ENCODE measurements at regions not wholly inside any gene's neighbourhood (a gene's known extent, or its start where the extent isn't known, plus 50 kb on each side); places are given as distances from the start of the nearest gene placed in this dataset.

DNA sequence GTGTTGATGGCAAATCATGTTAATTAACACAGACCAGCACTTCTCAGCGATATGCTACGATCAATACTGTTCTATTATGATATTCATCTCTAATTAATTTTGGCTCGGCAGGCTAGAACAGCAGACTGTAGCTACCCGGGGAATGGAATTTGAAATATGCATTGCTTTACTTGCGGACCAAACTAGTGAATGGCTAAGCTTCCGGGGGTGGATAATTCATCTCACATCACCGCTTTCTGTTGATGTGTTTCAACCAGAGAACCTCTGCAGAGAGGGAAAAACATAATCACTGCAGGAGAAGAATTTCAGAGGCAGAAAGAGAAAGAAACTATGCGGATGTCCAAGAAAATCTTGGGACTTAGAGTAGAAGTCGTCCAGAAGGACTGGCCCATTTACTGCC lies 490.9 kb downstream of the STK39 start:
- no peaks in the 10 kb centered on the region for H3K27me3 ChIP-seq (replicated peaks; ENCODE audit: insufficient read depth, low read length)
- no peaks in the 10 kb centered on the region for H3K9me3 ChIP-seq (replicated peaks; ENCODE audit: insufficient read depth, low read length)
- no peaks in the 10 kb centered on the region for H3K9me2 ChIP-seq (replicated peaks; ENCODE audit: insufficient read depth, low read length)
- no peaks in the 10 kb centered on the region for H3K79me2 ChIP-seq (ENCODE audit: low read length)
- H3K9ac ChIP-seq (ENCODE audit: low read length): no peak overlapping the region
- TF ChIP-seq, protein P1, sequence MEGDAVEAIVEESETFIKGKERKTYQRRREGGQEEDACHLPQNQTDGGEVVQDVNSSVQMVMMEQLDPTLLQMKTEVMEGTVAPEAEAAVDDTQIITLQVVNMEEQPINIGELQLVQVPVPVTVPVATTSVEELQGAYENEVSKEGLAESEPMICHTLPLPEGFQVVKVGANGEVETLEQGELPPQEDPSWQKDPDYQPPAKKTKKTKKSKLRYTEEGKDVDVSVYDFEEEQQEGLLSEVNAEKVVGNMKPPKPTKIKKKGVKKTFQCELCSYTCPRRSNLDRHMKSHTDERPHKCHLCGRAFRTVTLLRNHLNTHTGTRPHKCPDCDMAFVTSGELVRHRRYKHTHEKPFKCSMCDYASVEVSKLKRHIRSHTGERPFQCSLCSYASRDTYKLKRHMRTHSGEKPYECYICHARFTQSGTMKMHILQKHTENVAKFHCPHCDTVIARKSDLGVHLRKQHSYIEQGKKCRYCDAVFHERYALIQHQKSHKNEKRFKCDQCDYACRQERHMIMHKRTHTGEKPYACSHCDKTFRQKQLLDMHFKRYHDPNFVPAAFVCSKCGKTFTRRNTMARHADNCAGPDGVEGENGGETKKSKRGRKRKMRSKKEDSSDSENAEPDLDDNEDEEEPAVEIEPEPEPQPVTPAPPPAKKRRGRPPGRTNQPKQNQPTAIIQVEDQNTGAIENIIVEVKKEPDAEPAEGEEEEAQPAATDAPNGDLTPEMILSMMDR (IDR thresholded peaks at IDR 0.05; ENCODE audit: low read length): no peak
- TF ChIP-seq EZH2phosphoT487 (IDR thresholded peaks at IDR 0.05; ENCODE audit: low read length) (no peak), EZH2 (optimal IDR thresholded peaks at IDR 0.05; ENCODE audit: low read depth, low read length) (no peak)
- H3K4me2 ChIP-seq (ENCODE audit: low read depth, low read length): no peak overlapping the region
- H2AFZ ChIP-seq (ENCODE audit: low read length): no peak overlapping the region
- no peaks in the 10 kb centered on the region for H3K36me3 ChIP-seq (replicated peaks; ENCODE audit: insufficient read depth, low read length)
- H3K4me1 ChIP-seq (ENCODE audit: low read length): no peaks in the 10 kb centered on the region
- H4K20me1 ChIP-seq (ENCODE audit: insufficient read depth, low read length): no peaks in the 10 kb centered on the region
- H3K4me3 ChIP-seq (ENCODE audit: low read length): no peak overlapping the region
- DNase-seq: no peak
- H3K27ac ChIP-seq (ENCODE audit: low read length): no peak overlapping the region
- H3F3A ChIP-seq (ENCODE audit: insufficient read depth, low read length): no peaks in the 10 kb centered on the region

DNA sequence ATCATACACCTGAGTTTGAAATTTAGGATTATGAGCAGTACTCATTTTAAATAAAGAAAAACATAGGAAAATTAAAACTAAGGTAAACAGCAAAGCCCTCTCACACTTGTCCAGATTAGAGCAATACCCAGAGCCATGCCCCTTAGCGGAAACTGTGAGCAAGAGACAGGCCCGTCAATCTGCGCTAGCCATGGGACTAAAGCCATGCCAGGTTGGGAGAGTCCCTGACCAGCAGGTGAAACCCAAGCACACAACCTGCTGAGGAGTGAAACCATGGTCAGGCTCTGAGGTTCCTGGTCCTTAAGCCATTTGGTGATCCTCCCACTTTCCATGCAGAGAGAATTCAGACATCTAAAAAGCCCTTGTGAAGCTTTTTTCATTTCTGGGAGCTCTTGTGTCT lies 494.3 kb downstream of the STK39 start:
- Histone ChIP-seq H3K9me2 (replicated peaks; ENCODE audit: insufficient read depth, low read length) (no peaks in the 10 kb centered on the region), H3K27me3 (replicated peaks; ENCODE audit: insufficient read depth, low read length) (no peaks in the 10 kb centered on the region), H3K9ac (ENCODE audit: low read length) (no peak overlapping the region), H4K20me1 (ENCODE audit: insufficient read depth, low read length) (no peaks in the 10 kb centered on the region), H3K27ac (ENCODE audit: low read length) (no peak overlapping the region), H3K79me2 (ENCODE audit: low read length) (no peaks in the 10 kb centered on the region), H2AFZ (ENCODE audit: low read length) (no peak overlapping the region), H3K4me2 (ENCODE audit: low read depth, low read length) (no peak overlapping the region), H3K4me3 (ENCODE audit: low read length) (no peak overlapping the region), H3K36me3 (replicated peaks; ENCODE audit: insufficient read depth, low read length) (no peaks in the 10 kb centered on the region), H3F3A (ENCODE audit: insufficient read depth, low read length) (no peaks in the 10 kb centered on the region), H3K9me3 (replicated peaks; ENCODE audit: insufficient read depth, low read length) (no peaks in the 10 kb centered on the region), H3K4me1 (ENCODE audit: low read length) (no peaks in the 10 kb centered on the region)
- TF ChIP-seq EZH2 (optimal IDR thresholded peaks at IDR 0.05; ENCODE audit: low read depth, low read length) (no peak), EZH2phosphoT487 (IDR thresholded peaks at IDR 0.05; ENCODE audit: low read length) (no peak)
- TF ChIP-seq, protein P1 (IDR thresholded peaks at IDR 0.05; ENCODE audit: low read length): no peak
- no peak for DNase-seq

DNA sequence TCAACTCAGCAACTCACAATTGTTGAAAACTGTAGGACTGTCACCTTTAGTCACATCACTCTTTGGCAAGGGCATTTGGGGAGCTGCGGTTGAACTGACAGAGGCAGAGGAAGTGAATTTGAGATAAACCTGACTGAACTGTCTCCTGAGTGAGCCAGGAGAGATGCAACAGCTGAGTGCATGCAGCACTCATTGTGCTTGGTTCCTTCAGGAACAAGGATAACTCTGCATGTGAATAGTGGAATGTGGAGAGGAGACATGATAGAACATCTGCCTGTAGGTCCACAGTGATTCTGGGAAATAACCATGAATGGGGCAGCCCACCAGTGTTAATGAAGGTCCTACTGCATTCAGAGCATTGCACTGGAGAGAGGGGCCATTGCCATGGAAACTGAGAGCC lies 494.7 kb downstream of the STK39 start:
- no peak overlapping the region for H3K9ac ChIP-seq (ENCODE audit: low read length)
- H3K27ac ChIP-seq (ENCODE audit: low read length): no peak overlapping the region

More for the DNA sequence above, 494.7 kb downstream of the STK39 start:
- no peaks in the 10 kb centered on the region for H4K20me1 ChIP-seq (ENCODE audit: insufficient read depth, low read length)
- H3K79me2 ChIP-seq (ENCODE audit: low read length): no peaks in the 10 kb centered on the region
- no peaks in the 10 kb centered on the region for H3F3A ChIP-seq (ENCODE audit: insufficient read depth, low read length)
- H3K27me3 ChIP-seq (replicated peaks; ENCODE audit: insufficient read depth, low read length): no peaks in the 10 kb centered on the region
- no peaks in the 10 kb centered on the region for H3K9me2 ChIP-seq (replicated peaks; ENCODE audit: insufficient read depth, low read length)
- no peaks in the 10 kb centered on the region for H3K4me1 ChIP-seq (ENCODE audit: low read length)
- H3K36me3 ChIP-seq (replicated peaks; ENCODE audit: insufficient read depth, low read length): no peaks in the 10 kb centered on the region
- no peak overlapping the region for H3K4me2 ChIP-seq (ENCODE audit: low read depth, low read length)
- no peaks in the 10 kb centered on the region for H3K9me3 ChIP-seq (replicated peaks; ENCODE audit: insufficient read depth, low read length)
- H2AFZ ChIP-seq (ENCODE audit: low read length): no peak overlapping the region
- no peak for TF ChIP-seq EZH2 (optimal IDR thresholded peaks at IDR 0.05; ENCODE audit: low read depth, low read length)
- TF ChIP-seq EZH2phosphoT487 (IDR thresholded peaks at IDR 0.05; ENCODE audit: low read length): no peak
- TF ChIP-seq, protein P1 (IDR thresholded peaks at IDR 0.05; ENCODE audit: low read length): no peak
- no peak overlapping the region for H3K4me3 ChIP-seq (ENCODE audit: low read length)
- no peak for DNase-seq

Measured in MM.1S (cell line).